ENCODE measurements at regions not wholly inside any gene's neighbourhood (a gene's known extent, or its start where the extent isn't known, plus 50 kb on each side); places are given as distances from the start of the nearest gene placed in this dataset.

DNA sequence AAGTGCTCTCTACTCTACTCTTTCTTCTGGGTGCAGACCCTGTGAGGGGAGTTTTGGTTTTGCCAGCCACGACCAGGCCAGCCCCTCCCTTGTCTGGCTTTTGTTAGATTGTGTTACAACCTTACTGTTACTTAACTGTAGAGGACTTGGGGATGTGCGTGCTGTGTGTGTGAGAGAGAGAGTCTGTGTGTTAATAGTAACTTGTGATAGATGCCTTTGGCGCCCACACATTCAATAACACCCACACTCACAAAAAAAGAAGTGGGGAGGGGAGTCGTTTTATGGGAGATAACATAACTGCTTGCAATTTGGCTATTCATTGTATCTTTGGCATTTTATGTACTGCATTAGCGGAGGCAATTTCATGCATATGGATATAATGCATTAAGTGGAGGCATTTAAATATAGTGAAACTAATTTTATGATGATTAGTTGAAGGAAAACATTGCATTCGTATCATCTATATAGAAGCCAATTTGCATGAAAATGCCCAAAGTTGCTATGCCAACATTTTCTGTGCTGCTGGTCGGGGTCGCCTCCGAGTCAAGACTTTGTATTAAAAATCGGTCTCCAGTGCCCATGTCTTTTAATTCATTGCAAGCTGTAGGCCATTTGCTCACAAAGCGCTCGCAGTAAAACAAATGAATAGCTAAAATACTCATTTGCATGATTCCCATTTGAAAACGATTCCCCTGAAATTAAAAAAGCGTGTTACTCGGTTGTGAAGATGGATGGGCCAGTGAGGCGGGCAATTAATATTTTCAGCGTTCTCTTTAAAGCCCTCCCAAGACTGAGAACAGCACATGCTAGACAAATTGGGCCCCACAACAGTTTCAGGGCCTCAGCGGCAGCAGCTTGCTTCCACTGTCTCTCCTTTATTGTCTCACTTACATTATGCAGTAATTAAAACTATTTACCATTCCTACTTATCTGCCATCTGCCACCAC lies 158.5 kb upstream of the SMAD3 start:
- DNase-seq = no peak

DNA sequence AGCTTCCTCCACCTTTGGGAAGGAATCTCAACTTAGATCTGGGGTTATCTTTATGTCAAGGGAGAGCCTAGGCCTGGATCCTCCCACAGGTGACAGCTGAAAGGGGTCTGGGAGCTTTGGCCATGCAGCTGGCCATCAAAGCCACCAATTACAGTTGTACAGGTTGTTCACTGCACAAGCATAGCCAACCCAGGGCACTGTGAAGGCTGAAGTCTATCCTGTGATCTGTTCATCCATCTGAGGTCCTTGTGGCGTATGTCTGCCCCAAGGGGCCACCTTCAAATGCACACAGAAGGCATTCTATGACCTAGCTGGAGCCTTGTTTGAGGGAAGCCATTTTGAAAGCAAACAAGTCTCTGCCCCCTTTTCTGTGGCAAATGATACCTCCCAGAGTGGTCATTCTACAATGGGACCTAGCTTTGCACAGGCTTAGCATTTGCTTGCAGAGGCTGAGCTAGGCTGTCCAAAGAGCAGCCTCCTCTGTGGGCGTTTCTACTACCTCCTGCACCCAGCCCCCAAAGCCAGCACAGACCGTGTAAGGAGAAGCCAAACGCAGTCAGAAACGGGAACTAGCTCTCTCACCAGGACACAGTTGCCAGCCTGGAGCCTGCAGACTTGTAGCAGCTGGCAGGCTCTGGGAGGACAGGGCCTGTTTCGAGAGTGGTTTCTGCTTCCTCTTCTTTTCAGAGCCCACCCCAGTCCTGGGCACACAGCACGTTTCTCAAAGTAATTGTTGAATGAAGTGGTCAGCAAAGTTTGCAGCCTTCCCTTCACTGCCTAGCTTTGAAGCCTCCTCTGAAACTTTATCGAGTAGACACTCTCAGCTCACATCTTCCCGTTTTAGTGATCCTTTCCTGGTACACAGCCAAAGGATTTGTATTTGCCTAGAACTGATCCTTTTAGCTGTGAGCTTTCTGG lies 157.3 kb upstream of the SMAD3 start:
- no peak for DNase-seq

DNA sequence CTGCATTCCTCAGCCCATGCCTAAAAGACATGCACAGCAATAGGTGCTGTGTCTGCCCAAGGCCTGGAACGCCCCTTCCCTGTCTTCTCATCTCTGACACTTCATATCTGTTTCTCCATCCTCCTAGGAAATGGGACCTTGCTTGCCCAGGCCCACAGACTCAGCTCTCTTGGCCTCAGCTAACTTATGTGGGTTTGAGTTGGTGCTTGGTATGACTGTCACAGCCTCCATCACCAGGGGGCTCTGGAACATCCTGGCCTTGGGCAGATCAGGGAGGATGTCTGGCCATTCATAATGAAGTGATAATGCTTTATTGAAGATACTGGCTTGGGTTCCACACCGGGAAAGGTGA lies 156.7 kb upstream of the SMAD3 start:
- no peak for DNase-seq

DNA sequence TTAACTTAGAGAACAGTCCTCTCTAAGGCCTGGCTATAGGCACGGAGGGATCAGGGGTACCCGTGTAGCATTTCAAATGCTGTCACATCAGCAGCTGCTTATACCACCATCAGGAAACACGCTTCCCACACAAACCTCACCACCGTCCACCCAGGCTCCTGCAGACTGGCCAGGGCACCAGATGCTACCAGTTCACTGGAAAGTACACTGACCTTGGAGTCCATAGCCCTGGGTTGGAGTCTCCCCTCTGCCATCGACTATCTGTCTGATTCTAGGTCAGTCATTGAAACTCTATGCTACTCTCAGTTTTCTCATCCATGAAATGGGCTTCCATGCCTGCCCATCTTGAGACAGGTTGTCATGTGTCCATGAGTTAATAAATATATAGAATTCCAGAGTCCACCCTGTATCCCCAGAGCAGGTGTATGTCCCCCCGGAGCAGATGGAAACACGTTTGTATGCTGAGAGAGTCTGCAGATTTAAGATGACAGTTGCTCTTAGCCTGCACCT lies 156.0 kb upstream of the SMAD3 start:
- no peak for DNase-seq

DNA sequence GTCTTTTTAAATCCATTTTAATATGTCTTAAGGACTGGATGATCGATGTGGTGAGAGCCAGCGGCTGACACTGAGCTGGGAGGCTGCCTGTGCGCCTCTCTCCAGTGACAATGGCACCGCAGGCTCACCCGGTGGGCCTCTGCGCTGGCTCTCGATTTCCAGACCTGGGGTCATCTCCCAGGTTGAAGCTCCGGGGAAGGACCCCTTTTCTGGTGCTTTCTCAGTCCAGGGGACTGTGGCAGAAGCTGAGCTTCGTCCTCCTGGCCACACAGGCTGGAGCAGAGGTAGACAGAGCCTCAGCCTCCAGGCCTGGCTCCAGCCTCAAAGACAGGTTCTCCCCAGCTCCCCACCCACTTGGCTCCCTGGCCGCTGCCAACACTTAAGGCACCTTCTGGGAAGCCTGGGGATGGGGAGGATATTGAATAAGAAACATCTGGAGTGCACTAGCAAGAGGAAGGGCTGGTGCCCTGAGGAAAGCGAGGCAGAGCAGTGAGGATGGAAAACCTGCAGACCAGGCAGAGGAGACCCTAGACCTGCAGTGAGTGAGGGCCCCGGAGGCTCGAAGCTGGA lies 154.2 kb upstream of the SMAD3 start:
- DNase-seq = no peak

DNA sequence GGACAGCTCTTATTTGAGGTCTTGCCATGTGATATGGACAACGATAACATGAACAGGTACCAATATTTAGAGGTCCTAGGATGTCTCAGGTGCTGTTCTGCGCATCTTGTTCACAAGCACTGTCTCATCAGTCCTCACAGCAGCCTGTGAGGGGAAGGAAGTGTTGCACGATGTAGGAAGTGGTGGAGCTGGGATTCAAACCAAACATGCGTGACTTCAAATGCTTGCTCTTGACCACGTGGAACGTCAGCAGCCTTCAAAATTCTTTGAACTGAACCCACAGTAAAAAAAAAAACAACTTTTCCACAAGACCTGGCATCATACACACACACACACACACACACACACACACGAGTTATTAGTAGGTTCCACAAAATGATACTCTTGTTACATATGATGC lies 153.4 kb upstream of the SMAD3 start:
- no peak for DNase-seq

DNA sequence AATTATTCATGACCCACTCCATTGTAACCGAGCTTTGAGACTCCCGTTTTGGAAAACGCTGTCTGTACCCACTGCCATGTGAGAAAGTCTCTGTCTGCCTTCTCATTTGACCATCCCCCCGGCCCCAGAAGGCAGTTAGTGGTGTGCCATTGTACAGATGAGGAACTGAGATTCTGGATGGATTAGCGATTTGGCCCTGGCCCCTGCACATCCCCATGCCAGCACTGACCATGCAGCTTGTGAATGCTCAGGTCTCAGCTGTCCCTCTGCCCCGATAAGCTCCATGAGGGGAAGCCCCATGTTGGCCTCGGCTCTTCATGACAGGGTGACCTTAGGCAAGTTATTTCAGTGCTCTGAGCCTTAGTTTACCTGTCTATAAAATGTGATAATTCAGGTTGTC lies 153.0 kb upstream of the SMAD3 start:
- DNase-seq = no peak

DNA sequence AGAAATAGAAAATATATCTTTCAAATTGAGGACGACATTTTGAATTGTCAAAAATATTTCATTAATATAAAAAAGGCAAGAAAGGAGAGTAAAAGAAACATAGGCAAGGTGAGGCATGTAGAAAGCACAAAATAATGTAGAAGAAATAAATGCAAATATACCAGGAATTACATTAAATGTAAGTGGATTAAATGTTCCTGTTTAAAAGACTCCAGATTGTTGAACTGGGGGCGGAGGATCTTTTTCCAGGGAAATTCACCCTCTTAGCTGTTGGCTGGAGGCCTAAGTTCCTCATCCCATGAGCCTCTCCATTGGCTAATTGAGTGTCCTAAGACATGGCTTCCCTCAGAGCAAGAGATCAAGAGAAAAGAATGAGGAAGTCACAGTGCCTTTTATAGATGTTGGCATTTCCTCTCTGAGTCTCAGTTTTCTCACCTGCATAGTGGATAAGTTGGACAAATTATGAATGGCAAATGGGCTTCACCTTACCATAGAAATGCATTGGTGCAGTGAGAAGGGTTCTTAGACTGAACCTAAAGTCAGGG lies 147.4 kb upstream of the SMAD3 start:
- no peak for DNase-seq

DNA sequence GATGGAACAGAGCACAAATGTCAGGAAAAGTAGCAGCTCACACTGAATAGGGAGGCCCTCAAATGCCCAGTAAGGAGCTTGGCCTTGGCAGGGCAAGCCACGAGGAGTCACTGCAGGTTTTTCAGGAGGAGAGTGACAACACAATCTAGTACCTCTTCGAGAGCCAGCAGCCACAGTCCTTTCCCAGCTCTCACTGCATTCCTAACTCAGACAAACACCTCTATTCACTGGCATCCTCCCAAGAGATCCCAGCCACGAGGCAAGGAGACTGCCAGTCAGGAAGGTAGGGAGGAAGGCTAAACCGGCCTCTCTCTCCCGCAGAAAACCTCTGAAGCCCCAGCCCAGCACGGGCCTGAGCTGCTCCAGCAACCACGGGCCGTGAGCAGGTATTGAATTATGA lies 146.0 kb upstream of the SMAD3 start:
- no peak for DNase-seq

DNA sequence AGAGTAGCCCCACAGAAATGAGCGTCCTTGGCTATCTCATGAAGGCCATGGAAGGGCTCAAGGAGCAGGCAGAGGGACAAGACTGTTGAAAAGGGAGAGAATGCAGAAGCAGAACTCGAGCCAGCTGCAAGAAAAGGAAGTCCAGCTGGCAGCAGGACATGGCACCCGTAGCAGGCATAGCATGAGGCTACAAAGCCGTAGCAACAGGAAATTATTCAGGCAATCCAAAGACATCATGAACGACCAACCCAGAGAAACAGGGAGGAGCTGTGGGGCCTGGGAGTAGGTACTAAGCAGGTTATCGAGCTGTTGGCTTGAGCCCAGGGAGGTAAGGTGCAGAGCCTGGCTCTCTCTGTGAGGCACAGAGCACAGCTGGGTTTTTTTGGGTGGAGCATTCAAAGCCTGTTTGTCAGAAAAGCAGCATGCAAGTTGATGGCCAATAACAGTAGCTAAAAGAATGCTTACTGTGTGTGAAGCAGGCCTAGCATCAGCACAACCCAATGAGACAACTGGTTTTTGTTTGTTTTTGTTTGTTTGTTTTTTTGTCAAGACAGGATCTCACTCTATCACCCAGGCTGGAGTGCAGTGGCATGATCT lies 144.0 kb upstream of the SMAD3 start:
- no peak for DNase-seq

DNA sequence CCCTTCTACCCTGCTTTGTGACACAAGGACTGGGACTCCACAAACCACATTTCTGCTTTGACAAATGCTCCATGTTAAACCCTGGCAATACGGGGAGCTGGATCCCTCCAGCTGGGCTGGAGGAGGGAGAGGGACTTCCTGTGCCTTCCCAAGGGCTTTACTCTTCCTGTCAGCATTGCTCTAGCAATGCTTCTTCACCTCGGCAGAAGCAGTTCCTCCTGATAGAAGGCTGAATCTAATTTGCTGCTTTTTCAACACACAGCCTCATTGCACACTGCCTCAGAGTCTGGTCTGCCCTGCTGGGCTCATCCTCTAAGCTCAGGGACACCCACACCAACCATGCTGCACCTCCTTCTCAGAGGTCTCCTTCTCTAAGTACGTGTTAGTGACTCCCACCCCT lies 142.8 kb upstream of the SMAD3 start:
- DNase-seq = no peak

DNA sequence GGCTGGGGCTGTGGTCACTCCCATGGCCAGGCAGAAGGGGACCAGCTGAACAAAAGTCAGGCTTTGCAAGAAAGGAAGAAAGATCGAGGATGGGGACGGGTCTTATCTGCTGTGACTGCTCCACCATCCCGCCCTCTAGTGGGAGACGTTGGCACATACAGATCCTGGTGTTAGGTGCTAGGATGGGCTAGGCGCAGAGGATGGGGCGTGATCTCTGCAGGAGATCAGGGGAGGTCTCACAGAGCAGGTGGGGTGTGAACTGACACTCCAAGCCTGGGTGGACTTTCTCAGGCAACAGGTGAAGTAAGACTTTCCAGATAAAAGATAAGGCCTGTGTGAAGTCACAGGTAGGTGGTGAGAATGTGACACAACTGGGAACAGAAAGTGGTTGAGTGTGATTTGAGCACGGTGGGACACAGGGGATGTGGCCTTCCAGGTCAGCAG lies 141.9 kb upstream of the SMAD3 start:
- DNase-seq = peak; percentile 31

DNA sequence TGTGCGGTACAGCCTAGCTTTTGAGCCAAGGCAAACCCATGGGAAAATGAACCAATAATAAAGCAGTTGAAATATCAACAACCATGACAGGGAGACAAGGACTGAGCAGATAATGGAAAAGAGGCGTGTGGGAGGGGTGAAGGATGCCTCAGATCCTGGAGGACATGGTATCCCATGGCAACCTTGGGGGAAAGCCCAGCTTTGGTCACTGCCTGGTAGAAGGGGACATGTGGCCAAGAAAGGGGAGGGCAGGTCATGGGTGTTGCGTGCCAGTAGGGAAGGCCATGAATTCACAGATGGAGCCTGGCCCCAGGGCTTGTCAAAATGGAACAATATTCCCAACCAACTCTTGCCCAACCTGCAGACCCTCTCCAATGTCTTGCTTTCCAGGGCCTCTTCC lies 140.5 kb upstream of the SMAD3 start:
- DNase-seq = no peak

DNA sequence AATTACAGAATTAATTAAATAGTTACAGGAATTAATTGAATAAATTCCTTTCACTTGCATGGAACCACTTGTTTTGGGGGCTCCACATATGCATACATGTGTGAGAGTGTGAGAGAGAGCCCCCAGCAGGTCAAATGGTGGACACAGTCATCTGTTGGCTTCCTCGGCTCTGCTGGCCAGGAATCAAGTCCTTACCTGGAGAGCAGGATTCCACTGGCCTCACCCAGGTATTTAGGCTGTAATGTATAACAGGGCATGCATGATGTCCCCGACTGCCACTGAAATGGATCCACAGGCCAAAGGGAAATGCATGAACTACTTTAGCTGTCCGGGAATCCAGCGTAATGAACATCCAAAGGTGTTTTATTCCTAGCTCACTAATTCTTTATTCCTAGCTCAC lies 139.7 kb upstream of the SMAD3 start:
- DNase-seq = no peak

DNA sequence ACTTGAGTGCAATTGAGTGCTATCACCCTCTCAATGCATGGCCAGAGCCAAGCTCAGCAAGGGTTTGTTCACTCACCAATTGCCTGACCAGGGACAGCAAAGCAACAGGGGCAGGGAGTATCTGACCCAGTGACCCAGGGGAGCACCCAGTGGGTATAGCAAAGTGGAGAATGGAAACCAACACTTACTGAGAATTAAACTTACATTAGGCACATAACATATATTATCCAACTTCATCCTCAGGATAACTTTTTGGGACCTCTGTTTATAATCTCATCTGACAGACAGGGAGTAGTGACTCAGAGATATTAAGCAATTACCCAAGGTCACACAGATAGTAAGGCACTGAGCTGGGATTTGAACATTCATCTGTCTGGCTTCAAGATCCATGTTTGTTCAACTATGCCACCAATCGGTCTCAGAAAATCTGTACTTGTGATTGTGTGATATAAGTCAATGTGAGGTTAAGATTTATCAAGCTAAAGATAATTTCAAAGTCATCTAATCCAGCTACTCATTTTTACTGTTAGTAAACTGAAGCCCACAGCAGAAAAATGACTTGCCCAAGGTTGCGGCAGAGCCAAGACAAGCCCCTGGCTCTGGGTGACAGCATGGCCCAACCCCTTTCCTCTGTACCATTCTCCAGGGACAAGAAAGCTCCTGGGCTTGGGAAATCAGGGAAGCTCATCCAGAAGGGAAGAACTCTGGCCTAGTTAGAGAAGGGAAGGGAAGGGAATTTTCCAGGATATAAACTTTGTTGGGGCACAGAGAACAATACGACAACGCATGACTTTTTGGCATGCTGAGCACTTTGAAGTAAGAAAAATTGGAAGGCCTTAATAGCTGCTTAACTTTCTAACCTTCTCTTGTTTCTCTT lies 138.0 kb upstream of the SMAD3 start:
- no peak for DNase-seq

DNA sequence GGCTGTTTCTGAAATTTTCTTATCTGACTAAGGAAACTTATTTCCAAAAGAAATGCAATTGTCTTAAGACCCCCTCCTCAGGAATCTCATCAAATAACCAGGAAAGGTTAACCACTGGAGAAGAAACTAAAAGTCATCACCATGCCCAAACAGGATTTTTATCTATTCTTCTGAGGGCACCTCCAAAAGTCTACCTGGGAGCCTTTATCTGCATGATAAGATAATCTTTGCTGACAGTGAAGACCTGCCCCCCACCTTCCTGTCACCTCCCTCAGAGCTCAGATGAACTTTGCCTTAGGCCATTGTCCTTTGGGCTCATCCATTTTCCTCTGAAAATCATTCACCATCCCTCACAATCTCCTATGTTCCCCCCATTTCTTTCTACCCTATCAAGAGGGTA lies 137.3 kb upstream of the SMAD3 start:
- DNase-seq = no peak

DNA sequence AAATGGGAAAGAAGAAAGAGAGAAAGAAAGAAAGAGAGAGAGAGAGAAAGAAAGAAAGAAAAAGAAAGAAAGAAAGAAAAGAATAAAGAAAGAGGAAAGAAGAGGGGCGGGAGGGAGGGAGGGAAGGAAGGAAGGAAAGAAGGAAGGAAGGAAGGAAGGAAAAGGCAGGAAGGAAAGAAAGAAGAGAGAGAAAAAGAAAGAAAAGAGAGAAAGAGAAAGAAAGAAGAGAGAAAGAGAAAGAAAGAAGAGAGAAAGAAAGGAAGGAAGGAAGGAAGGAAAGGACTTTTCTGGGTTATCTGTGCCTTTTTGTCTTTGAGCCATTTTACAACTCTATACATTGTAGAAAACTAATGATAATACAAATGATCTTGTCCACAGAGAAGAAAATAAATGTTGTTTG lies 136.6 kb upstream of the SMAD3 start:
- no peak for DNase-seq

DNA sequence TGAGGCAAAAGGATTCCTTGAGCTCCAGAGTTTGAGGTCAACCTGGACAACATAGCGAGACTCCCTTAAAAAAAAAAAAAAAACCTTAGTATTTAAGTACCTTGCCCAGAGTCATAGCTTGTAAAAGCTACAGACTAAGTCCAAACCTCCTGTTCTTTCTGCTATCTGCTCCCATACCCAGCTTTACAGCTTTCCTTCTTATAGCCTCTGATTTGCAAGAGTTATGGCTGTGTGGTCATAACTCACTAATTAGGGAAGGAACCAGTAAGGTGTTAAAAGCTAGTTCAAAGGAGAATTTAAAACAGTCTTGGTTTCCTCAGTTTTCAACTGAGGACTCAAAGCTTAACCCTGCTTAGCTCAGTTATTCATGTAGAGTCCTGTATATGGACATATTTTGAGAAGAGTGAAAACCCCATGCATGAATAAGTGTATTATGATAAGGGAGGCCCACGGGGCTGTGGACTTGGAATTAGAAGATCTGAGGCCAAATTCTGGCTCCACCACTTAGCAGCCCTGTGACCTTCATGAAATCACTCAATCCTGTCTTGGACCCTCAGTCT lies 135.5 kb upstream of the SMAD3 start:
- no peak for DNase-seq

DNA sequence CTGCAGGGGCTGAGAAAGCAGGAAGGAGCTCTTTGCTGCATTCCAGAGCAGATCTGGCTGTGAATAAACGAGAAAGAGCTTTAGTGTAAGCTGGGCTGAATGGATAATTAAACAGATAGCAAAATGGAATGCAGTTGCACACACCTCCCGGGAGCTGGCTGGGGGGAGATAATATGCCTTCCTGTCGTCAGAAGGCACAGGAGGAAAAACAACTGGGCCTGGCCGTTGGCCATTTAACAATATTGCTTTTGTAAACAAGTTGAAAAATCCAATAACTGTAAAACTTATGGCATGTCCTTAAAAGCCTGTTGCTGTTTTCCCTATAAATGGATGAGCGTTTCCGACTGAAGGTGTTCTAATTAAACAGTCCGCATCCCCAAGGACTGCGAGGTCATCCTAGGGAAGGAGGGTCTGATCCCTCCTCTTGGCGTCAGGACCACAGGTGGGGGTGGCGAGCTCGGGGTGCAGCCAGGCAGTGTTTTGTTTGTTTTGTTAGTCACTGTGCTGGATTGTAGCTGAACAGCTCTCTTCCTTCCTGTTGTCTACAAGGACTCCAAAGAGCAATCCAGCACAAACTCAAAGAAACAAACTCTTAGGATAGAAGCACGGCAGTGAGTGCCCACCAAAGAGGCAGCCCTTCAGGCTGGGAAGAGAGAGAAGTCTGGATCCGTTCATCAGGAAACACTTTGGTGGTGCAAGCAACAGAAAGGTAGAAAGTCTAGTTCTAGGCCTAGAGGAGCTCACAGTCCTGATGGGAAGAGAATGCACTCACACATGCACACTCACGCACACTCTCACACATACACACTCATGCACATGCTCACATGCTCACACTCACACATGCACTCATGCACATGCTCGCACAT lies 133.4 kb upstream of the SMAD3 start:
- peak; percentile 72 for DNase-seq

DNA sequence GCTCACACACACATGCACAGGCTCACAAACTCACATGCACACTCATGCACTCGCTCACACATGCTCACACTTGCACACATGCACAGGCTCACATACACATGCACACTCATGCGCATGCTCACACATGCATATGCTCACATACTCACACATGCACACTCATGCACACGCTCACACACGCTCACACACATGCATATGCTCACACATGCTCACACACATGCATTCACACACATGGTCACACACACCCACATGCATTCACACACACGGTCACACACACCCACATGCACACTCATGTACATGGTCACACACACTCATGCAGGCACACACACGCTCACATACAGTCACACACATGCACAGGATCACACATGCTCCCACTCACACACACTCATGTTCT lies 132.8 kb upstream of the SMAD3 start:
- no peak for DNase-seq
